B cell (primary cell): ENCODE measurements at regions not wholly inside any gene's neighbourhood (a gene's known extent, or its start where the extent isn't known, plus 50 kb on each side); places are given as distances from the start of the nearest gene placed in this dataset.

Experiments
- ATAC-seq: fragments of 200-7000 bp; cut with Tn5 transposase; one replicate; pipeline ENCODE4 v1.10.0; 2021; ENCODE audit warnings: low read depth, mild to moderate bottlenecking, moderate number of reproducible peaks, moderate library complexity
- CTCF ChIA-PET: fragments of 350-600 bp; sonication (Branson Sonifier 250); formaldehyde crosslinking; loops from one replicate; lab custom pipeline; 2021; ENCODE audit warnings: antibody characterized with exemption, inconsistent platforms; lab: Charles Lee
- POLR2A ChIA-PET: fragments of 350-600 bp; sonication (Branson Sonifier 250); formaldehyde crosslinking; loops from one replicate; lab custom pipeline; 2021; ENCODE audit warnings: antibody characterized with exemption; lab: Charles Lee
- DNase-seq: peaks from one replicate; pipeline ENCODE4 v3.0.0; 2013
- H2AFZ ChIP-seq: 2 replicates; pipeline ENCODE4 v1.6.1; 2012; ENCODE audit warnings: mild to moderate bottlenecking, low read depth, low read length; ENCODE audit not compliant: insufficient read depth, poor library complexity, severe bottlenecking
- H3K27ac ChIP-seq, 2 donors: 1 replicate in 1 of 2; 2 replicates in 1 of 2; pipeline ENCODE4 v1.5.1; 2012 to 2013; ENCODE audit warnings: low read length in 2 of 2, mild to moderate bottlenecking in 2 of 2, moderate library complexity in 1 of 2
- H3K27me3 ChIP-seq, 4 experiments: fragments of 200-600 bp in 1 of 4; sonication (generic) in 1 of 4; replicated peaks in 1 of 4; 1 replicate in 2 of 4; 2 replicates in 2 of 4; pipeline versions ENCODE4 v1.6.1 to v1.7.0; 2013 to 2016; ENCODE audit warnings: low read length in 3 of 4, mild to moderate bottlenecking in 2 of 4, mixed read lengths in 1 of 4, moderate library complexity in 1 of 4; ENCODE audit not compliant: insufficient read depth in 4 of 4, control insufficient read depth in 3 of 4; ENCODE audit errors: control extremely low read depth in 1 of 4
- H3K36me3 ChIP-seq, 2 experiments: replicated peaks in 1 of 2; 1 replicate in 1 of 2; 2 replicates in 1 of 2; pipeline versions ENCODE4 v1.6.1 to v1.7.1; 2013; ENCODE audit warnings: low read length in 1 of 2; ENCODE audit not compliant: insufficient read depth in 2 of 2, control insufficient read depth in 1 of 2; ENCODE audit errors: control extremely low read depth in 1 of 2, extremely low read depth in 1 of 2
- H3K4me1 ChIP-seq, 2 donors: fragments of 200-600 bp in 1 of 2; sonication (generic) in 1 of 2; 1 replicate in 1 of 2; 2 replicates in 1 of 2; pipeline versions ENCODE4 v1.5.1 to v1.6.1; 2013 to 2017; ENCODE audit warnings: low read length in 2 of 2; ENCODE audit not compliant: control insufficient read depth in 2 of 2, insufficient read depth in 2 of 2
- H3K4me2 ChIP-seq: replicated peaks from 2 replicates; pipeline ENCODE3; 2012; ENCODE audit warnings: mild to moderate bottlenecking, low read depth, low read length; ENCODE audit not compliant: poor library complexity, severe bottlenecking
- H3K4me3 ChIP-seq, 5 experiments: fragments of 200-600 bp in 1 of 5; sonication (generic) in 1 of 5; 1 replicate in 3 of 5; 2 replicates in 2 of 5; pipeline versions ENCODE4 v1.5.1 to v1.7.0; 2011 to 2016; ENCODE audit warnings: low read length in 4 of 5, mild to moderate bottlenecking in 4 of 5, low read depth in 2 of 5, control low read depth in 1 of 5, moderate library complexity in 1 of 5; ENCODE audit not compliant: insufficient read depth in 1 of 5; ENCODE audit errors: control extremely low read depth in 1 of 5, extremely low read depth in 1 of 5
- H3K79me2 ChIP-seq: fragments of 200-600 bp; sonication (generic); one replicate; pipeline ENCODE4 v1.6.0; 2016; ENCODE audit warnings: low read length; ENCODE audit not compliant: control insufficient read depth, insufficient read depth
- H3K9ac ChIP-seq: fragments of 200-600 bp; sonication (generic); 2 replicates; pipeline ENCODE4 v1.6.1; 2017; ENCODE audit warnings: mild to moderate bottlenecking, low read length, moderate library complexity
- H3K9me3 ChIP-seq, 3 donors: one replicate each; pipeline versions ENCODE4 v1.6.1 to v1.7.1; 2013; ENCODE audit warnings: low read length in 2 of 3; ENCODE audit not compliant: control insufficient read depth in 2 of 3, insufficient read depth in 1 of 3; ENCODE audit errors: control extremely low read depth in 1 of 3
- H4K20me1 ChIP-seq: 2 replicates; pipeline ENCODE4 v1.6.0; 2012; ENCODE audit warnings: mild to moderate bottlenecking, low read length; ENCODE audit not compliant: insufficient read depth, control insufficient read depth, poor library complexity, severe bottlenecking
- H3K27ac Mint-ChIP-seq: one replicate; pipeline ENCODE4 v1.8.0; 2021; ENCODE audit warnings: mixed read lengths
- H3K27me3 Mint-ChIP-seq: one replicate; pipeline ENCODE4 v1.8.0; 2021; ENCODE audit warnings: mixed read lengths
- H3K4me1 Mint-ChIP-seq: one replicate; pipeline ENCODE4 v1.8.0; 2021; ENCODE audit warnings: mixed read lengths
- H3K4me3 Mint-ChIP-seq: one replicate; pipeline ENCODE4 v1.8.0; 2021; ENCODE audit warnings: mixed read lengths
- H3K9me3 Mint-ChIP-seq: one replicate; pipeline ENCODE4 v1.8.0; 2022; ENCODE audit warnings: mixed read lengths; ENCODE audit not compliant: insufficient read depth
- CTCF ChIP-seq: fragments of 200-600 bp; IDR thresholded peaks from one replicate; pipeline ENCODE4 v1.8.0; 2022; ENCODE audit warnings: antibody characterized with exemption, mild to moderate bottlenecking
- EZH2 ChIP-seq: IDR thresholded peaks from 2 replicates; pipeline ENCODE4 v1.6.1; 2012; ENCODE audit warnings: borderline replicate concordance, low read depth, mild to moderate bottlenecking, moderate library complexity, low read length; ENCODE audit not compliant: insufficient read depth, poor library complexity, severe bottlenecking
- WGBS: methylation state at CpG from one replicate; pipeline ENCODE4 v1.1.5; 2013; ENCODE audit warnings: missing lambda C conversion rate; ENCODE audit not compliant: insufficient coverage; 5-methylcytosine and 5-hydroxymethylcytosine counted together
- intact Hi-C: fragments of 100-400 bp; cut with micrococcal nuclease; formaldehyde crosslinking; loops from one replicate; pipeline ENCODE4 v1.10.0; 2022

- intact Hi-C loops = no loop called here
- H3K4me1 ChIP-seq = no peaks in the 10 kb centered on the region
- H3K9ac ChIP-seq = no peak overlapping the region
- no peak overlapping the region for H3K27ac ChIP-seq
- H3K9me3 ChIP-seq = peaks cover 0 to 4% (median 0%) of the 10 kb centered on the region in 3 donors
- no peaks in the 10 kb centered on the region for H3K27me3 ChIP-seq
- H4K20me1 ChIP-seq = no peaks in the 10 kb centered on the region
- WGBS = 89% methylated on average over 3 of the region's 6 CpGs
- no peaks in the 10 kb centered on the region for H3K4me1 Mint-ChIP-seq
- no peaks in the 10 kb centered on the region for H3K36me3 ChIP-seq
- no peaks in the 10 kb centered on the region for H3K9me3 Mint-ChIP-seq
- H3K79me2 ChIP-seq = no peaks in the 10 kb centered on the region
- no peak overlapping the region for H3K27ac Mint-ChIP-seq
- no peak overlapping the region for H3K4me3 ChIP-seq
- TF ChIP-seq CTCF (no peak), EZH2 (no peak)
- ATAC-seq (no peak), DNase-seq (no peak)
- ChIA-PET CTCF (no interaction called here), POLR2A (no interaction called here)
- H3K27me3 Mint-ChIP-seq = no peaks in the 10 kb centered on the region
- H3K4me2 ChIP-seq = no peak overlapping the region
- no peak overlapping the region for H2AFZ ChIP-seq
- no peak overlapping the region for H3K4me3 Mint-ChIP-seq
Measured at GRCh38 chr5:147101659-147102369, 133.0 kb upstream of the STK32A start.

GRCh38 chr5:147112899-147113298 is 121.9 kb upstream of the STK32A start:
- no peaks in the 10 kb centered on the region for H3K4me1 ChIP-seq
- no peaks in the 10 kb centered on the region for H3K27me3 ChIP-seq
- H3K4me2 ChIP-seq = no peak overlapping the region
- H2AFZ ChIP-seq = no peak overlapping the region
- ATAC-seq (no peak), DNase-seq (no peak)
- H3K79me2 ChIP-seq = no peaks in the 10 kb centered on the region
- no peak overlapping the region for H3K4me3 ChIP-seq
- intact Hi-C loops = no loop called here
- H3K9me3 ChIP-seq = no peaks in the 10 kb centered on the region
- no peaks in the 10 kb centered on the region for H3K4me1 Mint-ChIP-seq
- no peak for TF ChIP-seq CTCF
- no peak for TF ChIP-seq EZH2
- ChIA-PET POLR2A (no interaction called here), CTCF (no interaction called here)
- 55% methylated on average over 1 of the region's 1 CpG for WGBS
- H3K9ac ChIP-seq = no peak overlapping the region
- no peaks in the 10 kb centered on the region for H3K9me3 Mint-ChIP-seq
- no peak overlapping the region for H3K27ac ChIP-seq
- no peak overlapping the region for H3K27ac Mint-ChIP-seq
- no peaks in the 10 kb centered on the region for H4K20me1 ChIP-seq
- H3K36me3 ChIP-seq = no peaks in the 10 kb centered on the region
- H3K27me3 Mint-ChIP-seq = no peaks in the 10 kb centered on the region
- no peak overlapping the region for H3K4me3 Mint-ChIP-seq
